ENCODE measurements at regions not wholly inside any gene's neighbourhood (a gene's known extent, or its start where the extent isn't known, plus 50 kb on each side); places are given as distances from the start of the nearest gene placed in this dataset.

- no peak for FAIRE-seq
- no peak for DNase-seq (ENCODE audit: low read depth)
- Histone ChIP-seq H4K20me1 (ENCODE audit: insufficient read depth, low read length) (no peaks in the 10 kb centered on the region), H2AFZ (ENCODE audit: low read depth, low read length) (no peak overlapping the region), H3K9ac (ENCODE audit: low read length) (no peak overlapping the region), H3K4me1 (ENCODE audit: insufficient read depth, low read length) (no peaks in the 10 kb centered on the region), H3K79me2 (ENCODE audit: insufficient read depth, low read length) (no peaks in the 10 kb centered on the region), H3K27me3 (ENCODE audit: insufficient read depth, low read length) (peaks cover 27% of the 10 kb centered on the region), H3K4me2 (ENCODE audit: low read length) (no peak overlapping the region), H3K36me3 (ENCODE audit: insufficient read depth, low read length) (no peaks in the 10 kb centered on the region), H3K9me3 (ENCODE audit: insufficient read depth, low read depth, low read length) (no peaks in the 10 kb centered on the region), H3K27ac (ENCODE audit: low read depth, low read length) (no peak overlapping the region), H3K4me3 (ENCODE audit: insufficient read depth, low read depth, low read length) (no peak overlapping the region)
- no peak overlapping the region for H3K4me3 Mint-ChIP-seq (ENCODE audit: unreplicated experiment)
- H3K4me1 Mint-ChIP-seq (ENCODE audit: low read depth, unreplicated experiment) = peaks cover 2% of the 10 kb centered on the region
- H3K27me3 Mint-ChIP-seq (ENCODE audit: low read depth, unreplicated experiment) = peaks cover 92% of the 10 kb centered on the region
- H3K27ac Mint-ChIP-seq (ENCODE audit: unreplicated experiment) = no peak overlapping the region
- TF ChIP-seq, protein P1, sequence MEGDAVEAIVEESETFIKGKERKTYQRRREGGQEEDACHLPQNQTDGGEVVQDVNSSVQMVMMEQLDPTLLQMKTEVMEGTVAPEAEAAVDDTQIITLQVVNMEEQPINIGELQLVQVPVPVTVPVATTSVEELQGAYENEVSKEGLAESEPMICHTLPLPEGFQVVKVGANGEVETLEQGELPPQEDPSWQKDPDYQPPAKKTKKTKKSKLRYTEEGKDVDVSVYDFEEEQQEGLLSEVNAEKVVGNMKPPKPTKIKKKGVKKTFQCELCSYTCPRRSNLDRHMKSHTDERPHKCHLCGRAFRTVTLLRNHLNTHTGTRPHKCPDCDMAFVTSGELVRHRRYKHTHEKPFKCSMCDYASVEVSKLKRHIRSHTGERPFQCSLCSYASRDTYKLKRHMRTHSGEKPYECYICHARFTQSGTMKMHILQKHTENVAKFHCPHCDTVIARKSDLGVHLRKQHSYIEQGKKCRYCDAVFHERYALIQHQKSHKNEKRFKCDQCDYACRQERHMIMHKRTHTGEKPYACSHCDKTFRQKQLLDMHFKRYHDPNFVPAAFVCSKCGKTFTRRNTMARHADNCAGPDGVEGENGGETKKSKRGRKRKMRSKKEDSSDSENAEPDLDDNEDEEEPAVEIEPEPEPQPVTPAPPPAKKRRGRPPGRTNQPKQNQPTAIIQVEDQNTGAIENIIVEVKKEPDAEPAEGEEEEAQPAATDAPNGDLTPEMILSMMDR (IDR thresholded peaks at IDR 0.05; ENCODE audit: insufficient read depth, low read depth, low read length) = no peak
- no peak for TF ChIP-seq EZH2 (IDR thresholded peaks at IDR 0.05; ENCODE audit: insufficient read depth, low read length)
- no peaks in the 10 kb centered on the region for H3K36me3 Mint-ChIP-seq (ENCODE audit: low read depth, unreplicated experiment)
- H3K9me3 Mint-ChIP-seq (ENCODE audit: unreplicated experiment) = peaks cover 8% of the 10 kb centered on the region
These were observed 71.3 kb upstream of the EN2 start for GRCh38 chr7:155386608-155387007.

DNA sequence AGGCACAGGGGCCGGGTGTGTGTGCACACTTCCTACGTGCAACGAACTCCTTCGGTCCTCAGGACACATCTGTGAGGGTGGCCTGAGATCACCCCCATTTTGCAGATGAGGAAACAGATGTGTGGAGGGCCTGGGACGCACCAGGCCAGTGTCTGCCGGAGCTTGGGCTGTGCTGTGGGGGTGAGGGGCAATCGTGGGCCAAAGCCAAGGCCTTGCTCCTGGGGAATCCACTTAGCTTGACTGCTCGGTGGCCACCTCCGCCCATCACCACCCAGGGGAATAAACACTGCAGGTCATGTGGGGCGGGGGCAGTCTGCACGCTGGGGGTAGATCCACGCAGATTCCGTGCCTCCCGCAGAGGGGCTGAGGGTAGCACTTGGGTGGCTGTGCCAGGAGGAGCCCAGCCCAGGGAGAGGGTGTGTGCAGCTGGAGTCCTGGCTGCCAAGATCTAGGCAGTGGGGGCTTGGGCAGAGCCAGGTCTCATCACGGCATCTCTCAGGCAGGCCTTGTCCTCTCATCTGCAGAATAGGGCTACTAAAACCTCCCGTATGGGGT, 70.8 kb upstream of the EN2 start:
- Mint-ChIP-seq H3K27ac (ENCODE audit: unreplicated experiment) (no peak overlapping the region), H3K9me3 (ENCODE audit: unreplicated experiment) (peaks cover 8% of the 10 kb centered on the region), H3K4me3 (ENCODE audit: unreplicated experiment) (no peak overlapping the region), H3K36me3 (ENCODE audit: low read depth, unreplicated experiment) (no peaks in the 10 kb centered on the region), H3K4me1 (ENCODE audit: low read depth, unreplicated experiment) (no peaks in the 10 kb centered on the region), H3K27me3 (ENCODE audit: low read depth, unreplicated experiment) (peaks cover 94% of the 10 kb centered on the region)
- no peak overlapping the region for H2AFZ ChIP-seq (ENCODE audit: low read depth, low read length)
- peaks cover 22% of the 10 kb centered on the region for H3K27me3 ChIP-seq (ENCODE audit: insufficient read depth, low read length)
- no peaks in the 10 kb centered on the region for H4K20me1 ChIP-seq (ENCODE audit: insufficient read depth, low read length)
- H3K27ac ChIP-seq (ENCODE audit: low read depth, low read length) = no peak overlapping the region
- no peak for TF ChIP-seq EZH2 (IDR thresholded peaks at IDR 0.05; ENCODE audit: insufficient read depth, low read length)
- TF ChIP-seq, protein P1 (IDR thresholded peaks at IDR 0.05; ENCODE audit: insufficient read depth, low read depth, low read length) = no peak
- no peaks in the 10 kb centered on the region for H3K9me3 ChIP-seq (ENCODE audit: insufficient read depth, low read depth, low read length)
- H3K4me3 ChIP-seq (ENCODE audit: insufficient read depth, low read depth, low read length) = no peak overlapping the region
- no peak for FAIRE-seq
- H3K4me1 ChIP-seq (ENCODE audit: insufficient read depth, low read length) = no peaks in the 10 kb centered on the region
- no peak overlapping the region for H3K4me2 ChIP-seq (ENCODE audit: low read length)
- no peaks in the 10 kb centered on the region for H3K79me2 ChIP-seq (ENCODE audit: insufficient read depth, low read length)
- DNase-seq (ENCODE audit: low read depth) = no peak
- no peaks in the 10 kb centered on the region for H3K36me3 ChIP-seq (ENCODE audit: insufficient read depth, low read length)
- no peak overlapping the region for H3K9ac ChIP-seq (ENCODE audit: low read length)

DNA sequence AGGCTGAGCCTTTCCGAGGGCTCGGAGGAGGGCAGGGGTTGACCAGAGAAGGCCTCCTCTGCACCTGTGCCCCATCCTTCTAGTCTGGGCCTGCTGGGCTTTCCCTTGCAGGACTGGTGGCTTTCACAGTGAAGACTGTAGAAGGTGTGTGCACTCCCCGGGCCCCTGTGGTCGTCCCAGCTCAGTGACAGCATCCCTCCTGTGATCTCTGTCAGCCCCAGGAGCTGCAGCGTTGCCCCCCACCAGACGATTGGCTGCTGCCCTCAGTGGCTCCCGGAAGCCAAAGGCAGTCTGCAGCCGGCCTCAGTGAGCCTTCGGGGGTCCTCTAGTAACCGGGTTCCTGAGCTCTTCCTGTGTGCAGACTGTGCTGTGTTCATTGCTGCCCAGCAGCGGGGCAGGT, 69.4 kb upstream of the EN2 start:
- peaks cover 11% of the 10 kb centered on the region for H3K27me3 ChIP-seq (ENCODE audit: insufficient read depth, low read length)
- H3K9me3 ChIP-seq (ENCODE audit: insufficient read depth, low read depth, low read length) = no peaks in the 10 kb centered on the region
- no peak overlapping the region for H2AFZ ChIP-seq (ENCODE audit: low read depth, low read length)
- peaks cover 94% of the 10 kb centered on the region for H3K27me3 Mint-ChIP-seq (ENCODE audit: low read depth, unreplicated experiment)
- no peaks in the 10 kb centered on the region for H4K20me1 ChIP-seq (ENCODE audit: insufficient read depth, low read length)
- no peaks in the 10 kb centered on the region for H3K36me3 Mint-ChIP-seq (ENCODE audit: low read depth, unreplicated experiment)
- no peak overlapping the region for H3K4me2 ChIP-seq (ENCODE audit: low read length)
- H3K9ac ChIP-seq (ENCODE audit: low read length) = no peak overlapping the region
- no peaks in the 10 kb centered on the region for H3K36me3 ChIP-seq (ENCODE audit: insufficient read depth, low read length)
- no peaks in the 10 kb centered on the region for H3K79me2 ChIP-seq (ENCODE audit: insufficient read depth, low read length)
- H3K9me3 Mint-ChIP-seq (ENCODE audit: unreplicated experiment) = peaks cover 8% of the 10 kb centered on the region
- no peak overlapping the region for H3K27ac ChIP-seq (ENCODE audit: low read depth, low read length)
- no peak overlapping the region for H3K4me3 ChIP-seq (ENCODE audit: insufficient read depth, low read depth, low read length)
- DNase-seq (ENCODE audit: low read depth) (no peak), FAIRE-seq (no peak)
- TF ChIP-seq EZH2 (IDR thresholded peaks at IDR 0.05; ENCODE audit: insufficient read depth, low read length) = no peak
- TF ChIP-seq, protein P1 (IDR thresholded peaks at IDR 0.05; ENCODE audit: insufficient read depth, low read depth, low read length) = no peak
- no peak overlapping the region for H3K27ac Mint-ChIP-seq (ENCODE audit: unreplicated experiment)
- H3K4me1 ChIP-seq (ENCODE audit: insufficient read depth, low read length) = no peaks in the 10 kb centered on the region
- no peaks in the 10 kb centered on the region for H3K4me1 Mint-ChIP-seq (ENCODE audit: low read depth, unreplicated experiment)
- no peak overlapping the region for H3K4me3 Mint-ChIP-seq (ENCODE audit: unreplicated experiment)
